NCI-H1417 (cell line): ENCODE measurements at regions not wholly inside any gene's neighbourhood (a gene's known extent, or its start where the extent isn't known, plus 50 kb on each side); places are given as distances from the start of the nearest gene placed in this dataset.

Experiments used
- DNase-seq, 3 experiments: peaks; one replicate each; lab custom pipeline; 2025; lab: John Stamatoyannopoulos, UW

- DNase-seq = no peak
Observed at GRCh38 chr17:79342376-79342775, 267.8 kb downstream of the ENGASE start.

GRCh38 chr17:79341816-79342215 lies 267.2 kb downstream of the ENGASE start:
- DNase-seq = no peak

- DNase-seq = no peak
Observed at GRCh38 chr17:79341222-79341780, 266.7 kb downstream of the ENGASE start.

- DNase-seq = no peak
Observed at GRCh38 chr17:79340333-79341221, 266.0 kb downstream of the ENGASE start.

GRCh38 chr17:79339321-79339720 lies 264.7 kb downstream of the ENGASE start:
- no peak for DNase-seq

GRCh38 chr17:79338604-79339003 lies 264.0 kb downstream of the ENGASE start:
- no peak for DNase-seq

GRCh38 chr17:79338152-79338551 lies 263.5 kb downstream of the ENGASE start:
- DNase-seq = no peak

GRCh38 chr17:79337053-79337452 lies 262.4 kb downstream of the ENGASE start:
- DNase-seq = no peak

GRCh38 chr17:79335456-79335855 lies 260.8 kb downstream of the ENGASE start:
- no peak for DNase-seq

- peak in 2 of 3 experiments; percentile 21 to 52 for DNase-seq
Observed at GRCh38 chr17:79332011-79332554, 257.5 kb downstream of the ENGASE start.

- DNase-seq = peak; percentile 8 to 58 (median 34)
Observed at GRCh38 chr17:79331492-79331891, 256.9 kb downstream of the ENGASE start.

- no peak for DNase-seq
Observed at GRCh38 chr17:79330696-79331095, 256.1 kb downstream of the ENGASE start.

- no peak for DNase-seq
Observed at GRCh38 chr17:79330229-79330628, 255.6 kb downstream of the ENGASE start.

- DNase-seq = no peak
Observed at GRCh38 chr17:79326814-79327213, 252.2 kb downstream of the ENGASE start.

GRCh38 chr17:79325709-79326430 lies 251.2 kb downstream of the ENGASE start:
- peak in 1 of 3 experiments; percentile 15 for DNase-seq

- no peak for DNase-seq
Observed at GRCh38 chr17:79324194-79324593, 249.6 kb downstream of the ENGASE start.

- DNase-seq = no peak
Observed at GRCh38 chr17:79323566-79323965, 248.9 kb downstream of the ENGASE start.

- DNase-seq = no peak
Observed at GRCh38 chr17:79322211-79323123, 247.8 kb downstream of the ENGASE start.

- DNase-seq = no peak
Observed at GRCh38 chr17:79320331-79320730, 245.7 kb downstream of the ENGASE start.

GRCh38 chr17:79317916-79318315 lies 243.3 kb downstream of the ENGASE start:
- no peak for DNase-seq

GRCh38 chr17:79316805-79317204 lies 242.2 kb downstream of the ENGASE start:
- DNase-seq = no peak
